Left ventricle myocardium superior (tissue), 1 donor: ENCODE measurements at regions not wholly inside any gene's neighbourhood (a gene's known extent, or its start where the extent isn't known, plus 50 kb on each side); places are given as distances from the start of the nearest gene placed in this dataset.
"Not testable (repeated sequence)": the region's sequence is repeated elsewhere in the genome, so short reads cannot be mapped to it uniquely, and the experiment has no call there.

ENCODE experiments used
- ATAC-seq: fragments of 200-7000 bp; cut with Tn5 transposase; one replicate; pipeline ENCODE4 v1.9.1; 2020; ENCODE audit warnings: mild to moderate bottlenecking, moderate library complexity
- DNase-seq: peaks from one replicate; pipeline ENCODE4 v3.0.0-alpha.2; 2020
- intact Hi-C: fragments of 100-400 bp; cut with micrococcal nuclease; formaldehyde crosslinking; loops from one replicate; pipeline ENCODE4 v1.11.0; 2022
- donor health status: DM: no; HTN: yes; CAD: no; lungs with severe emphysema.

DNA sequence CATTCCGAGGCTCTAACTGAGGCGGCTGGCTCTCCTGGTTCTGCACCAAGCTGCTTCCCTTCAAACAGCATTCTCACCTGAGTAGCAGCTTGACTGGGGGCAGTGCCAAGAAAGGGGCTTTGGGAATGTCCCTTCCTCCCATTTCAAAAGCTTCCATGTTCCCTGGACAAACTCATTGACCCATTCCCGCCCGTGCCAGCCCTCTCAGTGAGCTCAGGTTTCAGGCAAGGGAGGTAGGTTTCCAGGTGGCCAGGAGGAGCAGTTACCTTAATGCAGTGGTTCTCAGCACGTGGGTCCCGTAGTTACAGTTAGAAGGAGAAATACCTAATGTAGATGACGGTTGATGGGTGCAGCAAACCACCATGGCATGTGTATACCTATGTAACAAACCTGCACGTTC, 135.2 kb downstream of the ELOVL4 start:
- DNase-seq = no peak
- no peak for ATAC-seq
- intact Hi-C loops = loop anchor here (5.0 kb wide), 1 partner anchor 35 kb away; no protein-coding TSS in a partner anchor

DNA sequence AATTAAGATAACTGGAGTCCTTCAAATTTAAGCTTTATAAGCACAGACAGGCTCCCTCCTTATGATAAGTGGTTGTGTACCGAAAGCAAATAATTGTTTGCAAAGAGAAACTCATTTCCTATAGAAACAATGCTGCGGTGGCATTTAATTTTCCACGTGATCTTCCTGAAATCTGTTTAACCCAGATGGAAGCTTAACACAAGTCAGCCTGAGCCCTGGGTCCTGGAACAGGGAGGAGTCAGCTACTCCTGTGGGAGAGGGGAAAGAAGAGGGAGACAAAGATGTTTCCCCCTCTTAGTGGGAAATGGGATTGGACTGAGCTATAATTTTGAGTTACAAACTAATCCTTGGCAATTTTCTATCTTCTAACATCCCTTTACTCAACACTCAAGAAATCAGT, 136.5 kb downstream of the ELOVL4 start:
- DNase-seq (no peak), ATAC-seq (no peak)
- intact Hi-C loops = loop anchor here (5.0 kb wide), 1 partner anchor 34 kb away; no protein-coding TSS in a partner anchor

DNA sequence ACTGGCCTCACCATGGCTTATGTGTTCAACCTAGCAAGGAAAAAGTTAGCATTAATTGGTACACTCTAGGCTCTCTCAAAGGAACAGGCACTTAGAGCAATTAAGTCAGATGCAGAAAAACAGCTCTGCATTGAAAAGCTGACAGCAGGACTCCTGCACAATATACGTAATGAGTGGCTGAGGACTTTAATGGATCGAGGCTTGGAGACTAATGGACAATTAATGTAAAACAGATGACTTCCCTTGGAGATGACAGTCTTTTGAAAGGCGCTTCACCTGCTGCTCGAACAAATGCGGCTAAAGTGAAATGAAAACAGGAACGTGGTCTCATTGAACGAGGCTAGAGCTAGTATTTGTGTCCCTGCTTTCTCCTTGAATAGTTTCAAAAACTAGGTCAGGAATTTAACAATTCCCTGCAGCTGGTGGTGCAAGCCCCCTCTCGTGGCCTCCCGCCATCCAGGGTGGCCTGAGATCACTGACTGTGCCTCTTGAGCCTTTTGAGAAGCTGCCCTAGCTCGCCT, 137.1 kb downstream of the ELOVL4 start:
- intact Hi-C loops = loop anchor here (5.0 kb wide), 1 partner anchor 33 kb away; no protein-coding TSS in a partner anchor
- DNase-seq = no peak

DNA sequence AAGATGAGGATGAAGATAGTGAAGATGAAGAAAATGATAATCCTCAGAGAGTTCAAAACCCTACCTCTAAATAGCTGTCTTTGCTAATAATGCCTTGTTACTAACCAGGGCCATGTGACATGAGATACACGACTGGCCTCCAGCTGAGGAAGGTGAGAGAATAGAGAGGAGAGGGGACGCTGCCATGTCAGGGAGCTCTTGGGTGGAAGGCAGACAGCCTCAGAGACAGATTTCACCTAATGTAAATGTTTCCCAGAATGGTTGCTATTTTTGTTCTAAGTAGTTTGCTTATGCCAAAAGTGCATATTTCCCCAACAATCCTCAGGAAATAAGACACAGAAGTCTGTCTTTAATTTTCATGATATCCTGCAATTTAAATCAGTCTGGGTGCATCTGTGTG, 138.4 kb downstream of the ELOVL4 start:
- ATAC-seq (no peak), DNase-seq (no peak)
- intact Hi-C loops = no loop called here

More for the DNA sequence above, 137.1 kb downstream of the ELOVL4 start:
- ATAC-seq = no peak

DNA sequence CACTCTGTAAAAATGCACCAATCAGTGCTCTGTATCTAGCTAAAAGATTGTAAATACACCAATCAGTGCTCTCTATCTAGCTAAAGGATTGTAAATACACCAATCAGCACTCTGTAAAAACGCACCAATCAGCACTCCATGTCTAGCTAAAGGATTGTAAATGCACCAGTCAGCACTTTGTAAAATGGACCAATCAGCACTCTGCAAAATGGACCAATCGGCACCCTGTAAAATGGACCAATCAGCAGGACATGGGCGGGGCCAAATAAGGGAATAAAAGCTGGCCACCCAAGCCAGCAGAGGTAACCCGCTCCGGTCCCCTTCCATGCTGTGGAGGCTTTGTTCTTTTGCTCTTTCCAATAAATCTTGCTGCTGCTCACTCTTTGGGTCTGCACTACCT, 140.7 kb downstream of the ELOVL4 start:
- DNase-seq, intact Hi-C loops, ATAC-seq: not testable (repeated sequence)

DNA sequence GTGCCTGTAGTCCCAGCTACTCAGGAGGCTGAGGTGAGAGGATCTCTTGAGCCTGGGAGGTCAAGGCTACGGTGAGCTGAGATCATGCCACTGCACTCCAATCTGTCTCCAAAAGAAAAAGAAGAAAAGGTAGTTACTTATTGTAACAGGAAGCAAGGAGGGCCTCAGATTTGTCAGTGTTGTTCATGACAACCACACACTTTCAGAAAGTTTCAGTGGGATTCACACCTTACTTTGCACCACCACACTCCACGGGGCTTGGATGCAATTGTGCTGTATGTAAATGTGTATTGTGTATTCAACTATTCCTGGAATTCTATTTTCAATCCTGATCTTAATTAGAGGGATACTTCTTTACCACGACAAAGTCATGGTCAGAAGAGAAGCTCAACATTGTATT, 142.6 kb downstream of the ELOVL4 start:
- intact Hi-C loops = no loop called here
- DNase-seq (no peak), ATAC-seq (no peak)

DNA sequence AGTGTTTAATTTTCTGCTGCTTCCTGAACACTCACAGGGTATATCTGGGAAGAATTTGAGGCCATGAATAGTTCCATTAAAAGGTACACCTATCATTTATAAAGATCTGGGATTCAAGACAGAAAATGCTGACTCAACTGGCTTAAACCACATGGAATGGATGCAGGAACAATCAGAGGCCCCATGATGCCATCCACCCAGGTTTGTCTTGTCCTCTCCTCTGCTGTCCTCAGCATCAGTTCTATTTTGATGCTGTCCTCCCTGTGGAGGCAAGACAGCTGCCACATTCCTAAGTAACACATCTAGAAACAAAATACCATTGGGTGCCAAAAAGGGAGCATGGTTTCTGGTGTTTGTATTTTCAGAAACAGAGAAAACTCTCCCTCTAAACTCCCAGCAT, 143.4 kb downstream of the ELOVL4 start:
- ATAC-seq = no peak
- intact Hi-C loops = no loop called here
- no peak for DNase-seq

DNA sequence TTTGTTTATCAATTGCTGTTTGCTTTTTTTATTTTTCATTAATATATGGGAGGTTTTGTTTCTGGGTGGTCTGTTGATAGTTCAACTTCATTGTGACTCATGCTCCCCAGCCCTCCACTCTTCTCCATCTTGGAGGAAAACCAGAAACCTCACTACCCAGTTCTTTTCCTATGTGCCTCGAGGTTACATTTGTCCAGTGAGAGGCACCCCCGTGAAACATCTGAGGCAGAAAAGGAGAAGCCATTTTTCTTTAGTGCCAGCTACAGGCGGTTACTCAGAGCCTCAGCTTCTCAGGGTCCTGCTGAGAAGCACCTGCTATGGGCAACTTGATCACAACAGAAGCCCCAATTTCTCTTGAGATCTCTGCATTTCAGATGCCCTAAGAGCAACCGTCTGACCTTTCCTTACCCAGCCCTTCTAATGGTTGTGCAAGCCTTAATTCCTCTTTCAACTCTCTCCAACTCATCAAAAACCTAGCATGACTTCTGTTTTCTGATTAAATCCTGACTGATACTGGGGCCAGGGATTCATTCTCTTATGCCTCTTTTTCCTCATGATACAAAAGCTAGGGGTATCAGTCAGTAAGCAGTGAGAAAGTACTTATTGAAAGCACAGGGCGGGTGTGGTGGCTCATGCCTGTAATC, 144.6 kb downstream of the ELOVL4 start:
- intact Hi-C loops = no loop called here

DNA sequence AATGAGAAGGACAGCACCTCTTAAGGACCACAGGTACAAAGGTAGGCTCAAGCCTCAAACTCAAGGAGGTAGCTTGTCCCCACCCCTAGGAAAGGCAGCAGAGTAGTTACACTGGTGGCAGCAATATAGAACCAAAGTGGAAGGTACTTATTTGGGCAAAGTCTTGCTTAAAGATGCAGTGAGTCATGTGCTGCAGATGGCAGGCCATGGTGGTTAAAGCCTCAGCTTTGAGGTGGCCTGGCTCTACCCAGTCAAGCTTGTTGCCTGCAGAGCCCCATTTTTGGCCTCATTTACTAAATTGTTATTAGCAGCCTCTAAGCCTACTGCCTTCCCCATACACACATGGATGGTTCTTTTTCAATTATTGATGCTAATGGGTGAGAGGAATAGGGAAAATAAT, 146.0 kb downstream of the ELOVL4 start:
- intact Hi-C loops = no loop called here
- DNase-seq (no peak), ATAC-seq (no peak)

More for the DNA sequence above, 144.6 kb downstream of the ELOVL4 start:
- no peak for ATAC-seq
- DNase-seq = no peak

DNA sequence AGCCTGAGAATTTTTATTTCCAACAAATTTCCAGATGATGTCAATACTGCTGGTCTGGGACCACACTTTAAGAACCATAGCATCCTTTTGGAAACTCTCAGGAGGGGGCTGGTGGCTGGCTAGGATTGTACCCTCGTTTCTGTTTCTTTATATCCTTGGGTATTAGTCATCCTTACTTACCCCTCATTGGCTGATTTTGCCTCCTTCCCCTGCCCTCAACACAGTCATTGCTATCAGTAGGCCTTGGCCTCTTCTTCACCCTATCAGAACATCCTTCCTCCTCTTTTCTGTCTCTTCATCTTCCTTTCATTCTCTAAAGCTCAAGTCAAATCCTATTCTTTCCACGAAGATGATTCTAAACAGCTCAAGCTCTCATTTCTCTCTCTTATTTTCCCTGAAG, 148.5 kb downstream of the ELOVL4 start:
- intact Hi-C loops = loop anchor here (10.0 kb wide), 1 partner anchor 286 kb away; no protein-coding TSS in a partner anchor
- DNase-seq (no peak), ATAC-seq (no peak)

DNA sequence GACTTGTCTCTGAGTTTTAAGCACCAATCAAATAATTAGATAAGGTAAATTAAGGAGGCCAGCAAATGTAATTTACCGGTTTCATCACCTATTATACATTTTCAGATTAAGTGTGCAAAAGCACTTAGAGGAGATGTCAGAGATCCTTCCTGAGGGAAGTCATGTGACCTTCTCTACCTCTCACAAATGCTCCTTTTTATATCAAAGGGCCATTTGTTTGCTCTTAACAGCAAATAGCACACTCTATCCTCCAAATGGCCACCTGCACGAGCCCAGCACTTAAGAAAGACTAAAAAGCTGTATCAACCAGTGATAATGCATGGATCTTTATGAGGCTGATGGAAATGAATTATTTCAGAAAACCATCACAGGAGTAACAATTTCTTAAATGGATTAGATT, 149.4 kb downstream of the ELOVL4 start:
- no peak for DNase-seq
- ATAC-seq = no peak
- intact Hi-C loops = loop anchor here (10.0 kb wide), 1 partner anchor 287 kb away; no protein-coding TSS in a partner anchor

DNA sequence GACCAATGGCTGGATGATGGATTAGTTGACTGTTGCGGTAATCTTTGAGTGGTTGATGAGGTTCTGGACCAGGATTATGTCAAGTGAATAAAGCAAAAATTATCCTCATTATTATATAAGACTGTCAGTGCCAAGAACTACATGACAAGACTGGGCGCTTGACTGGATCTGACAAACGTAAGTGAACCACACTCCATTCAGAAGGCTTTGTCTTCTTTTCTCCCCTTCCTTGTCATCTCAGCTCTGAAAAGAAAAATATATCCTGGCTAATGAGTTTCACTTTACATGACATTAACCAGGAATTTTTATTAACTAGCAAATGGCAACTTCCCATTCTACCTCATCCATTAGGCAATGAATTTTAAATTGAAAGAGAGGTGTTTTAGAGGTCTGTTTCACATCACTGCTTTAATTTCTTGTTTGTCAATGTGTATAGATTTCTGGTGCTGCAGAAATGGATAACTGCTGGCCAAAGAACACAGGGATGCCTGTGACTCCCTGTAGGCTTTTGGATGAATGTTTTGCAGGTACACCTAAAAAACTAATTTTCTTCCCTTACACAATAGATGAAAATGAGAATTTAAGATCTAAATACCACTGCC, 150.1 kb downstream of the ELOVL4 start:
- no peak for ATAC-seq
- DNase-seq = no peak
- intact Hi-C loops = loop anchor here (10.0 kb wide), 1 partner anchor 288 kb away; no protein-coding TSS in a partner anchor

DNA sequence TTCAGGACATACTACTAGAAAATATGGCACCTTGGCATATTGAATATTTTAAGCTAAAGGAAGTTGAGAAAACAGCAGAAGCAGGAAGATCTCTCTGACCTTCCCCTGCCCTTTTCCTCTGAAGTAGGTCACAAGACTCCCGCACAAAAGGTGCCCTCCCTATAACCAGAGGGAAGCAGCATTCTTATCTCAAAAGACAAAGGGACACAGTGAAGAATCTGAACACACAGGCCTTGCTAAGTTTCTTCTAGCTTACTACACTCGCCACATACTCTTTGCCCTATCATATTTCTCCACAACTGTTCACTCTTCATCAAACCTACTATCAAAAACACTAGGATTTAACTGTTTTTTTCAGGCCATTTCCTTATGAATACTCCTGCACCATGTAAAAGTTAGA, 151.2 kb downstream of the ELOVL4 start:
- ATAC-seq (no peak), DNase-seq (no peak)
- intact Hi-C loops = loop anchor here (10.0 kb wide), 1 partner anchor 289 kb away; no protein-coding TSS in a partner anchor

DNA sequence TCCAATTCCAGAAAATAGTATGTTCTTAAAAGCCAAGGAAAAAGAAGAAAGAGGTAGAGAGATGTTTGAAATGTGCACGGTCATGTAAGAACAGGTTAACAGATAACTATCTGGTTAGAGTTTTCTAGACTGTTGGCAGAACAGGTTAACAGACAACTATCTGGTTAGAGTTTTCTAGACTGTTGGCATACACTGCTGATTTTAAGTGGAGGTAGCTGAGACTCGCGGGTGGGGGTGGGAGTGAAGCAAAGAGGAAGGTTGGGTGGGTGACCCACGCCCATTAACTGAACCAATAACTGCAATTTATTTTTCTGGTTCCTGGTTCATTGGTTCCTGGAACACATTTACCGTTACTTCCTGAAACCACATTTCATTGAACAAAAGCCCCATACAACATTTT, 157.5 kb downstream of the ELOVL4 start:
- intact Hi-C loops = loop anchor here (10.0 kb wide), 1 partner anchor 295 kb away; no protein-coding TSS in a partner anchor
- ATAC-seq = no peak
- DNase-seq = no peak

DNA sequence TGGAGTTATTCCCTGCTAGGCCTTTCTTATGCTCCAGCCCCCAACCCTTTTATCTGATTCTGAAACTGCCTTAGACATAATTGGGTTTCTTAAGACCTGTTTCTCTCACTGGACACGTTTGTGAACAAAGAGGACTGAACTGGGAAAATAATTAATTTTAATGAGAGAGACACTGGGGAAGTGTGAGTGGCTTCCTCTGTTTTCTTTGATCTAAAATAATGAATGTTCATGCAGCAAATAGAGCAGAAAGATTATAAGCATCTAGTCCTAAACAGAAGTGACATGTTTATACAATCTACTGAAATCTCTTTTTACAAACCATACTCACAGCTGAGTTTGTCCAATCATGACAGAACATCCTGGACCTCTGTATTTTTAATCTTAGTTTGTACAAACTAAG, 157.6 kb downstream of the SH3BGRL2 start:
- DNase-seq (no peak), ATAC-seq (no peak)
- intact Hi-C loops = no loop called here

DNA sequence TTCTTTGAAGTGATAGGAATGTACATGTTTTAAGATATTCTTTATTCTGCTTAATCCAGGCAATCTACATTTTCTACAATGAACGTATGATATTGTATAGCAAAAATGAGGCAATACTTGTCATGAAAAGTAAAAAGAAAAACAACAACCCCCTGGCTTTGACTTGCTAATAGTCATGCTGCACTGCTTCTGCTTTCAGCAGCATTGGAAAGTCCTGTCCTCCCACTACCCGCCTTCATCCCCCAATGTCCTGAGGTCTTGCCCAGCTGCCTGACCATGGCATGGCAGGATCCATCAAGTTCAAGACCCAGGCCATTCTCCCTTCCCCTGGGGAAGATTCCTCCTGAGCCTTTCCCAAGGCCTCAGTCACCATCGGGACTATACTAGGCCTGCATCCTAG, 156.5 kb downstream of the SH3BGRL2 start:
- no peak for DNase-seq
- intact Hi-C loops = no loop called here
- no peak for ATAC-seq

DNA sequence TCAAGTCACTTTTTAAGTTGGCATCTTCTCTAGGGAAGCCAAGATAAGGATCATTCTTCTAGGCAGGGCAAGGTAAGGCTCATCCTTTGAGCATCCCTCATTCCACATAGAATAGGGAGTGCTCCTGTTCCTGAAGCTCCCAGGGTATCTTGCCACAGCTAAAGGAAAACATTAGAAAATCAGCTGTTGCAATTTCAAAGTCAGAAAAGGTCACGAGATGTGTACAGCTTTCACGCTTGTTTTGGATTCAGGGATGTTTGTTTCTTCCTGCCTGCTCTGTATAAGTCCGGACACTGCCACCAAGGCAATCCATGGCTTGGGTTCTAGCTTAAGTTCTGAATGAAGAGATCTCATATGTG, 153.2 kb downstream of the SH3BGRL2 start:
- ATAC-seq (no peak), DNase-seq (no peak)
- intact Hi-C loops = no loop called here

DNA sequence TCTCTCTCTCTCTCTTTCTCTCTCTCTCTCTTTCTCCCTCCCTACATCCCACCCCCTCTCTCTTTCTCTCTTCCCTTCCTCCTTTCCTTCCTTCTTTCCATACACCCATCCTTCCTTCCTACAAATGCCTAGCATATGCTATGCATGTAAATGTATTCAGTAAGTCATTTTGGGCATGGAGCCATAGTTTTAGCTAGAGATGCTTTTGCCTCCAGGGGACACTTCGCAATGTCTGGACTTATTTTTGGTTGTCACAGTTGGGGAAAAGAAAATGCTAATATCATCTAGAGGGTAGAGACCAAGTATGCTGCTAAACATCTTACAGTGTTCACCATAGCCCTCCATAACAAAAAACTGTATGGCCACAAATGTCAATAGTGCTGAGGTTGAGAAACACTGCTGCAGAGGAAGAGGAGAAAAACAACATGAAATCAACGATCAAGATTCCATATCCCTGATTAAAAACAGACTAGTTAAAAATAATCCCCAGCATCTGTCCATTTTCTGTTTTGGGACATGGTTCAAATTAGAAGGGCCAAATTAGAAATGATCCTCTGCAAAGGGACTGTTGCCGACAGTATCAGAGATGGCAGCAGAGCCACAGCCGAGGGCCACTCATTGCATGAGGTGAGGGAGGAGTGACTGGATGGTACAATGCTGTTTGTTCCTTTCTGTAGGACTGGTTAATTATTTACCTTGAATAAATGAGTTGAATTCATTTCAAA, 152.7 kb downstream of the SH3BGRL2 start:
- intact Hi-C loops = no loop called here
- DNase-seq (no peak), ATAC-seq (no peak)

DNA sequence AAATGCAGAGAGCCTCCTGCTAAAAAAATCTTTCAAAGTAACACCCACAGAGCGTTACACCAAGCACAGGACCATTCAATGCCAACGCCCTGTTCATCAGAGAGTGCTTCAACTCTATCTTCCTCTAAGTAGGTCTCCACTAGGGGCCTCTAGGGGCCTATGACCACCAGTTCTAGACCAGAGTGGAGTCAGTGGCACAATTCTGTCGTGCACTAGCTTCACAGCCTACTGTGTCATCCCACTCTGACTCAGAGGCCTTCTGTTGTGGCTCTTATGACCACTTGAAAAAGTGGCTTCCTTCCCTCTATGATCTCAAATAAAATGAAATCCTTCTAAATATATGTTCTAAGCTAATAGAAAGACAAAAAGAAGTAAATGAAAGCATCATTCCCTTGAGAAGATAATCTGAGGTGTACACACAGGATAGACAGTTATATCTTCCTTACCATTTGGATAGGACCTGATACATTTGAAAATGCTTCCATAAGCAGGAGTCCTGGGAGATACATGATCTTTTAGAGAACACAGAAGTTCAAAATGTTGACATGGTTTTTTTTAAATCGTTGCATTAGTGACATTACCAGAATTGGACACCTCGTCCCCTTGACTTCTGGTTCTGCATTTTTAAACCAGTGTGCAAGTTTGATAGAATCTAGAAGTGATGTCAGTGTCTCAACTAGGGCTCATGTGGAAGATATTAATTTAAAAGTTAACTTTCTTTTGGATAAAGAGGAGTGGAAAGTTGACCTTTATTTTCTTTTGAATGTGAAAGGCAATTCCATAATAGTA, 151.9 kb downstream of the SH3BGRL2 start:
- ATAC-seq (no peak), DNase-seq (no peak)
- intact Hi-C loops = no loop called here
